ENCODE measurements at regions not wholly inside any gene's neighbourhood (a gene's known extent, or its start where the extent isn't known, plus 50 kb on each side); places are given as distances from the start of the nearest gene placed in this dataset.

GRCh38 chr6:81999826-82000225 lies 247.3 kb upstream of the TENT5A start:
- DNase-seq, result no peak
- no peaks in the 10 kb centered on the region for H3K79me2 ChIP-seq (ENCODE audit: insufficient read depth, low read length)
- no peaks in the 10 kb centered on the region for H3K27me3 ChIP-seq (ENCODE audit: insufficient read depth, low read length, poor library complexity)
- no peaks in the 10 kb centered on the region for H3K4me1 ChIP-seq (ENCODE audit: insufficient read depth, low read length)
- no peak overlapping the region for H2AFZ ChIP-seq (ENCODE audit: low read depth, low read length)
- H3K9me3 ChIP-seq (ENCODE audit: insufficient read depth, low read length, severe bottlenecking), result no peaks in the 10 kb centered on the region
- ATAC-seq (ENCODE audit: insufficient read depth, low read depth), result no peak
- no peak overlapping the region for H3K27ac ChIP-seq (ENCODE audit: low read length)
- H4K20me1 ChIP-seq (ENCODE audit: insufficient read depth, low read length), result no peaks in the 10 kb centered on the region
- H3K9ac ChIP-seq (ENCODE audit: low read depth, low read length), result no peak overlapping the region
- H3K4me2 ChIP-seq (ENCODE audit: insufficient read depth, low read length), result no peak overlapping the region
- no peak for TF ChIP-seq CTCF (IDR thresholded peaks at IDR 0.05; ENCODE audit: borderline replicate concordance, extremely low read depth, low read length, poor library complexity, severe bottlenecking)
- TF ChIP-seq EZH2 (IDR thresholded peaks at IDR 0.05; ENCODE audit: borderline replicate concordance, low read depth, low read length, severe bottlenecking), result no peak
- H3K4me3 ChIP-seq (ENCODE audit: low read depth in 1 of 2, low read length in 2 of 2), result no peak overlapping the region
- H3K36me3 ChIP-seq (ENCODE audit: insufficient read depth, low read length), result no peaks in the 10 kb centered on the region

GRCh38 chr6:81999270-81999669 lies 246.8 kb upstream of the TENT5A start:
- H3K27ac ChIP-seq (ENCODE audit: low read length), result no peak overlapping the region
- H3K9me3 ChIP-seq (ENCODE audit: insufficient read depth, low read length, severe bottlenecking), result no peaks in the 10 kb centered on the region
- TF ChIP-seq CTCF (IDR thresholded peaks at IDR 0.05; ENCODE audit: borderline replicate concordance, extremely low read depth, low read length, poor library complexity, severe bottlenecking), result no peak
- TF ChIP-seq EZH2 (IDR thresholded peaks at IDR 0.05; ENCODE audit: borderline replicate concordance, low read depth, low read length, severe bottlenecking), result no peak
- H3K9ac ChIP-seq (ENCODE audit: low read depth, low read length), result no peak overlapping the region
- H3K4me2 ChIP-seq (ENCODE audit: insufficient read depth, low read length), result no peak overlapping the region
- H3K79me2 ChIP-seq (ENCODE audit: insufficient read depth, low read length), result no peaks in the 10 kb centered on the region
- DNase-seq (no peak), ATAC-seq (ENCODE audit: insufficient read depth, low read depth) (no peak)
- H4K20me1 ChIP-seq (ENCODE audit: insufficient read depth, low read length), result no peaks in the 10 kb centered on the region
- no peaks in the 10 kb centered on the region for H3K4me1 ChIP-seq (ENCODE audit: insufficient read depth, low read length)
- H3K4me3 ChIP-seq (ENCODE audit: low read depth in 1 of 2, low read length in 2 of 2), result no peak overlapping the region
- no peak overlapping the region for H2AFZ ChIP-seq (ENCODE audit: low read depth, low read length)
- no peaks in the 10 kb centered on the region for H3K36me3 ChIP-seq (ENCODE audit: insufficient read depth, low read length)
- no peaks in the 10 kb centered on the region for H3K27me3 ChIP-seq (ENCODE audit: insufficient read depth, low read length, poor library complexity)

GRCh38 chr6:81998432-81998831 lies 246.0 kb upstream of the TENT5A start:
- Histone ChIP-seq H3K4me3 (ENCODE audit: low read depth in 1 of 2, low read length in 2 of 2) (no peak overlapping the region), H4K20me1 (ENCODE audit: insufficient read depth, low read length) (no peaks in the 10 kb centered on the region), H3K79me2 (ENCODE audit: insufficient read depth, low read length) (no peaks in the 10 kb centered on the region), H3K4me2 (ENCODE audit: insufficient read depth, low read length) (no peak overlapping the region), H3K27ac (ENCODE audit: low read length) (no peak overlapping the region), H3K9me3 (ENCODE audit: insufficient read depth, low read length, severe bottlenecking) (no peaks in the 10 kb centered on the region), H2AFZ (ENCODE audit: low read depth, low read length) (no peak overlapping the region), H3K9ac (ENCODE audit: low read depth, low read length) (no peak overlapping the region), H3K27me3 (ENCODE audit: insufficient read depth, low read length, poor library complexity) (no peaks in the 10 kb centered on the region), H3K4me1 (ENCODE audit: insufficient read depth, low read length) (no peaks in the 10 kb centered on the region), H3K36me3 (ENCODE audit: insufficient read depth, low read length) (no peaks in the 10 kb centered on the region)
- DNase-seq (no peak), ATAC-seq (ENCODE audit: insufficient read depth, low read depth) (no peak)
- TF ChIP-seq CTCF (IDR thresholded peaks at IDR 0.05; ENCODE audit: borderline replicate concordance, extremely low read depth, low read length, poor library complexity, severe bottlenecking) (no peak), EZH2 (IDR thresholded peaks at IDR 0.05; ENCODE audit: borderline replicate concordance, low read depth, low read length, severe bottlenecking) (no peak)

All from DND-41 (cell line).